ENCODE measurements at regions not wholly inside any gene's neighbourhood (a gene's known extent, or its start where the extent isn't known, plus 50 kb on each side); places are given as distances from the start of the nearest gene placed in this dataset.

GRCh38 chr16:5681966-5682365 lies 584.4 kb upstream of the EEF2KMT start:
- in situ Hi-C loops (cut with HindIII; ENCODE audit: low sequenced_read_pairs), result no loop called here
- no peak for DNase-seq (ENCODE audit: low spot score)

- no peak for DNase-seq (ENCODE audit: low spot score)
- in situ Hi-C loops (cut with HindIII; ENCODE audit: low sequenced_read_pairs), result no loop called here
Observed at GRCh38 chr16:5678371-5678770, 580.8 kb upstream of the EEF2KMT start.

GRCh38 chr16:5671421-5671820 lies 573.8 kb upstream of the EEF2KMT start:
- in situ Hi-C loops (cut with HindIII; ENCODE audit: low sequenced_read_pairs), result no loop called here
- DNase-seq (ENCODE audit: low spot score), result no peak

GRCh38 chr16:5670198-5670597 lies 572.6 kb upstream of the EEF2KMT start:
- in situ Hi-C loops (cut with HindIII; ENCODE audit: low sequenced_read_pairs), result no loop called here
- DNase-seq (ENCODE audit: low spot score), result no peak

GRCh38 chr16:5668553-5668952 lies 571.0 kb upstream of the EEF2KMT start:
- in situ Hi-C loops (cut with HindIII; ENCODE audit: low sequenced_read_pairs), result no loop called here
- DNase-seq (ENCODE audit: low spot score), result no peak

- no peak for DNase-seq (ENCODE audit: low spot score)
- in situ Hi-C loops (cut with HindIII; ENCODE audit: low sequenced_read_pairs), result no loop called here
Observed at GRCh38 chr16:5665834-5666233, 568.2 kb upstream of the EEF2KMT start.

- in situ Hi-C loops (cut with HindIII; ENCODE audit: low sequenced_read_pairs), result no loop called here
- no peak for DNase-seq (ENCODE audit: low spot score)
Observed at GRCh38 chr16:5653789-5654188, 556.2 kb upstream of the EEF2KMT start.

GRCh38 chr16:5653041-5653440 lies 555.4 kb upstream of the EEF2KMT start:
- in situ Hi-C loops (cut with HindIII; ENCODE audit: low sequenced_read_pairs), result no loop called here
- DNase-seq (ENCODE audit: low spot score), result no peak

GRCh38 chr16:5649762-5650743 lies 552.5 kb upstream of the EEF2KMT start:
- no peak for DNase-seq (ENCODE audit: low spot score)
- in situ Hi-C loops (cut with HindIII; ENCODE audit: low sequenced_read_pairs), result no loop called here

GRCh38 chr16:5647051-5647450 lies 549.5 kb upstream of the EEF2KMT start:
- in situ Hi-C loops (cut with HindIII; ENCODE audit: low sequenced_read_pairs), result no loop called here
- DNase-seq (ENCODE audit: low spot score), result no peak

- in situ Hi-C loops (cut with HindIII; ENCODE audit: low sequenced_read_pairs), result no loop called here
- no peak for DNase-seq (ENCODE audit: low spot score)
Observed at GRCh38 chr16:5643855-5644531, 546.4 kb upstream of the EEF2KMT start.

GRCh38 chr16:5642436-5642835 lies 544.8 kb upstream of the EEF2KMT start:
- no peak for DNase-seq (ENCODE audit: low spot score)
- in situ Hi-C loops (cut with HindIII; ENCODE audit: low sequenced_read_pairs), result no loop called here

GRCh38 chr16:5642011-5642410 lies 544.4 kb upstream of the EEF2KMT start:
- in situ Hi-C loops (cut with HindIII; ENCODE audit: low sequenced_read_pairs), result no loop called here

GRCh38 chr16:5640883-5641282 lies 543.3 kb upstream of the EEF2KMT start:
- in situ Hi-C loops (cut with HindIII; ENCODE audit: low sequenced_read_pairs), result no loop called here
- DNase-seq (ENCODE audit: low spot score), result no peak

More at GRCh38 chr16:5642011-5642410, 544.4 kb upstream of the EEF2KMT start:
- DNase-seq (ENCODE audit: low spot score), result no peak

- DNase-seq (ENCODE audit: low spot score), result no peak
- in situ Hi-C loops (cut with HindIII; ENCODE audit: low sequenced_read_pairs), result no loop called here
Observed at GRCh38 chr16:5639531-5639930, 541.9 kb upstream of the EEF2KMT start.

- in situ Hi-C loops (cut with HindIII; ENCODE audit: low sequenced_read_pairs), result no loop called here
- DNase-seq (ENCODE audit: low spot score), result no peak
Observed at GRCh38 chr16:5635331-5635730, 537.7 kb upstream of the EEF2KMT start.

GRCh38 chr16:5634666-5635180 lies 537.1 kb upstream of the EEF2KMT start:
- in situ Hi-C loops (cut with HindIII; ENCODE audit: low sequenced_read_pairs), result no loop called here
- DNase-seq (ENCODE audit: low spot score), result no peak

- in situ Hi-C loops (cut with HindIII; ENCODE audit: low sequenced_read_pairs), result no loop called here
Observed at GRCh38 chr16:5633845-5634440, 536.3 kb upstream of the EEF2KMT start.

GRCh38 chr16:5622234-5622884 lies 524.8 kb upstream of the EEF2KMT start:
- in situ Hi-C loops (cut with HindIII; ENCODE audit: low sequenced_read_pairs), result no loop called here

More at GRCh38 chr16:5633845-5634440, 536.3 kb upstream of the EEF2KMT start:
- peak; percentile 42 for DNase-seq (ENCODE audit: low spot score)

More at GRCh38 chr16:5622234-5622884, 524.8 kb upstream of the EEF2KMT start:
- DNase-seq (ENCODE audit: low spot score), result no peak

All from G401 (cell line).